Loucy (cell line): ENCODE measurements at regions not wholly inside any gene's neighbourhood (a gene's known extent, or its start where the extent isn't known, plus 50 kb on each side); places are given as distances from the start of the nearest gene placed in this dataset.

Experiments used
- H2AFZ ChIP-seq: fragments of 200-600 bp; sonication (generic); 2 replicates; pipeline ENCODE4 v1.6.0; 2016; ENCODE audit warnings: antibody characterized with exemption, mild to moderate bottlenecking, low read length, moderate library complexity
- H3F3A ChIP-seq: fragments of 200-600 bp; 2 replicates; pipeline ENCODE4 v1.6.0; 2016; ENCODE audit warnings: antibody characterized with exemption, low read depth, mild to moderate bottlenecking
- H3K27me3 ChIP-seq: fragments of 200-600 bp; sonication (generic); 2 replicates; pipeline ENCODE4 v1.6.1; 2014; ENCODE audit warnings: low read length, mild to moderate bottlenecking; ENCODE audit not compliant: insufficient read depth, poor library complexity, severe bottlenecking
- H3K36me3 ChIP-seq: fragments of 200-600 bp; sonication (generic); 2 replicates; pipeline ENCODE4 v1.6.1; 2016; ENCODE audit warnings: low read length; ENCODE audit not compliant: insufficient read depth
- H3K4me1 ChIP-seq: fragments of 200-600 bp; sonication (generic); 2 replicates; pipeline ENCODE4 v1.5.1; 2014; ENCODE audit warnings: low read length, mild to moderate bottlenecking; ENCODE audit not compliant: insufficient read depth, poor library complexity, severe bottlenecking
- H3K4me2 ChIP-seq: fragments of 200-600 bp; sonication (generic); 2 replicates; pipeline ENCODE4 v1.6.0; 2014; ENCODE audit warnings: antibody characterized with exemption, low read length, low read depth, mild to moderate bottlenecking; ENCODE audit not compliant: poor library complexity, severe bottlenecking
- H3K4me3 ChIP-seq: fragments of 200-600 bp; sonication (generic); 2 replicates; pipeline ENCODE4 v1.5.1; 2014; ENCODE audit warnings: low read length, mild to moderate bottlenecking, mixed read lengths; ENCODE audit not compliant: poor library complexity, severe bottlenecking
- H3K79me2 ChIP-seq: fragments of 200-600 bp; sonication (generic); 2 replicates; pipeline ENCODE4 v1.6.1; 2014; ENCODE audit warnings: low read length; ENCODE audit not compliant: insufficient read depth
- H3K9ac ChIP-seq: fragments of 200-600 bp; sonication (generic); 2 replicates; pipeline ENCODE4 v1.6.0; 2014; ENCODE audit warnings: mild to moderate bottlenecking, low read depth, low read length, moderate library complexity; ENCODE audit not compliant: poor library complexity, severe bottlenecking
- H3K9me2 ChIP-seq: fragments of 200-600 bp; sonication (generic); replicated peaks from 2 replicates; pipeline ENCODE4 v1.6.1; 2016; ENCODE audit warnings: low read depth, low read length, mixed read lengths
- H3K9me3 ChIP-seq: fragments of 200-600 bp; sonication (generic); 2 replicates; pipeline ENCODE4 v1.6.1; 2014; ENCODE audit warnings: mild to moderate bottlenecking, antibody characterized with exemption, low read length, low read depth; ENCODE audit not compliant: insufficient read depth
- H4K20me1 ChIP-seq: fragments of 200-600 bp; sonication (generic); 2 replicates; pipeline ENCODE4 v1.6.0; 2014; ENCODE audit warnings: antibody characterized with exemption, low read length, mild to moderate bottlenecking; ENCODE audit not compliant: insufficient read depth, poor library complexity, severe bottlenecking
- CTCF ChIP-seq: fragments of 200-600 bp; sonication (generic); conservative IDR thresholded peaks from 2 replicates; pipeline ENCODE4 v1.5.1; 2014; ENCODE audit warnings: mild to moderate bottlenecking, antibody characterized with exemption, low read length
- EZH2phosphoT487 ChIP-seq: fragments of 200-600 bp; IDR thresholded peaks from 2 replicates; pipeline ENCODE4 v1.6.1; 2018; ENCODE audit warnings: antibody characterized with exemption, mild to moderate bottlenecking, moderate library complexity, borderline replicate concordance

- no peak overlapping the region for H3K4me2 ChIP-seq
- H3K9me2 ChIP-seq: no peaks in the 10 kb centered on the region
- no peaks in the 10 kb centered on the region for H3F3A ChIP-seq
- no peaks in the 10 kb centered on the region for H4K20me1 ChIP-seq
- no peaks in the 10 kb centered on the region for H3K36me3 ChIP-seq
- H3K4me1 ChIP-seq: no peaks in the 10 kb centered on the region
- no peak overlapping the region for H2AFZ ChIP-seq
- no peak for TF ChIP-seq CTCF
- TF ChIP-seq EZH2phosphoT487: no peak
- H3K9me3 ChIP-seq: no peaks in the 10 kb centered on the region
- no peaks in the 10 kb centered on the region for H3K27me3 ChIP-seq
- H3K9ac ChIP-seq: no peak overlapping the region
- H3K4me3 ChIP-seq: no peak overlapping the region
- H3K79me2 ChIP-seq: no peaks in the 10 kb centered on the region
These were observed 177.9 kb upstream of the NLRP1 start for GRCh38 chr17:5762191-5762590.

- H3K4me2 ChIP-seq: no peak overlapping the region
- no peak overlapping the region for H3K4me3 ChIP-seq
- H3F3A ChIP-seq: no peaks in the 10 kb centered on the region
- H3K36me3 ChIP-seq: no peaks in the 10 kb centered on the region
- H2AFZ ChIP-seq: no peak overlapping the region
- H3K9me2 ChIP-seq: no peaks in the 10 kb centered on the region
- H3K4me1 ChIP-seq: no peaks in the 10 kb centered on the region
- H3K79me2 ChIP-seq: no peaks in the 10 kb centered on the region
- H3K9ac ChIP-seq: no peak overlapping the region
- no peaks in the 10 kb centered on the region for H3K27me3 ChIP-seq
- no peaks in the 10 kb centered on the region for H4K20me1 ChIP-seq
- TF ChIP-seq EZH2phosphoT487 (no peak), CTCF (no peak)
- H3K9me3 ChIP-seq: no peaks in the 10 kb centered on the region
These were observed 179.4 kb upstream of the NLRP1 start for GRCh38 chr17:5763595-5764306.

- H3K4me2 ChIP-seq: no peak overlapping the region
- H3K36me3 ChIP-seq: no peaks in the 10 kb centered on the region
- TF ChIP-seq EZH2phosphoT487 (no peak), CTCF (no peak)
- no peaks in the 10 kb centered on the region for H3K27me3 ChIP-seq
- H3K9me3 ChIP-seq: no peaks in the 10 kb centered on the region
- H3F3A ChIP-seq: no peaks in the 10 kb centered on the region
- H3K9me2 ChIP-seq: no peaks in the 10 kb centered on the region
- H4K20me1 ChIP-seq: no peaks in the 10 kb centered on the region
- no peaks in the 10 kb centered on the region for H3K79me2 ChIP-seq
- no peaks in the 10 kb centered on the region for H3K4me1 ChIP-seq
- no peak overlapping the region for H2AFZ ChIP-seq
- H3K4me3 ChIP-seq: no peak overlapping the region
- no peak overlapping the region for H3K9ac ChIP-seq
These were observed 185.5 kb upstream of the NLRP1 start for GRCh38 chr17:5769593-5770354.
